ENCODE measurements at regions not wholly inside any gene's neighbourhood (a gene's known extent, or its start where the extent isn't known, plus 50 kb on each side); places are given as distances from the start of the nearest gene placed in this dataset.

- no peaks in the 10 kb centered on the region for H3K36me3 Mint-ChIP-seq (ENCODE audit: low read depth)
- H3K36me3 ChIP-seq (ENCODE audit: control insufficient read depth, insufficient read depth, low read length): no peaks in the 10 kb centered on the region
- H3K9ac ChIP-seq (ENCODE audit: extremely low read depth, low read length, poor library complexity, severe bottlenecking): no peak overlapping the region
- no peaks in the 10 kb centered on the region for H3K9me3 Mint-ChIP-seq
- WGBS, 2 experiments (ENCODE audit: insufficient coverage in 1 of 2, insufficient read length in 1 of 2): 88 to 93% methylated on average over 5 of the region's 5 CpGs
- no peak overlapping the region for H3K27ac Mint-ChIP-seq
- H3K27me3 ChIP-seq (ENCODE audit: control insufficient read depth, insufficient read depth, low read length, poor library complexity, severe bottlenecking): no peaks in the 10 kb centered on the region
- no peak overlapping the region for H3K27ac ChIP-seq (ENCODE audit: low read depth, low read length)
- H3K4me3 Mint-ChIP-seq: no peak overlapping the region
- no peaks in the 10 kb centered on the region for H3K27me3 Mint-ChIP-seq (ENCODE audit: insufficient read depth)
- no peaks in the 10 kb centered on the region for H3K4me1 Mint-ChIP-seq
- no peak overlapping the region for H3K4me3 ChIP-seq (ENCODE audit: low read length)
- TF ChIP-seq CTCF (conservative IDR thresholded peaks at IDR 0.05): no peak
- no peaks in the 10 kb centered on the region for H3K9me3 ChIP-seq (ENCODE audit: control insufficient read depth, low read length)
- no peak for DNase-seq
- no peaks in the 10 kb centered on the region for H3K4me1 ChIP-seq (ENCODE audit: control insufficient read depth, insufficient read depth, low read length)
These were observed 220.9 kb upstream of the CDC14C start for GRCh38 chr7:48703466-48703865.

- Histone ChIP-seq H3K36me3 (ENCODE audit: control insufficient read depth, insufficient read depth, low read length) (no peaks in the 10 kb centered on the region), H3K9ac (ENCODE audit: extremely low read depth, low read length, poor library complexity, severe bottlenecking) (no peak overlapping the region), H3K9me3 (ENCODE audit: control insufficient read depth, low read length) (no peaks in the 10 kb centered on the region), H3K4me3 (ENCODE audit: low read length) (no peak overlapping the region), H3K4me1 (ENCODE audit: control insufficient read depth, insufficient read depth, low read length) (no peaks in the 10 kb centered on the region), H3K27me3 (ENCODE audit: control insufficient read depth, insufficient read depth, low read length, poor library complexity, severe bottlenecking) (no peaks in the 10 kb centered on the region), H3K27ac (ENCODE audit: low read depth, low read length) (no peak overlapping the region)
- TF ChIP-seq CTCF (conservative IDR thresholded peaks at IDR 0.05): no peak
- Mint-ChIP-seq H3K27me3 (ENCODE audit: insufficient read depth) (no peaks in the 10 kb centered on the region), H3K4me1 (peaks cover 4% of the 10 kb centered on the region), H3K36me3 (ENCODE audit: low read depth) (no peaks in the 10 kb centered on the region), H3K9me3 (no peaks in the 10 kb centered on the region), H3K27ac (no peak overlapping the region), H3K4me3 (no peak overlapping the region)
- 69 to 73% methylated on average over 4 of the region's 4 CpGs for WGBS, 2 experiments (ENCODE audit: insufficient coverage in 1 of 2, insufficient read length in 1 of 2)
- no peak for DNase-seq
These were observed 216.2 kb upstream of the CDC14C start for GRCh38 chr7:48708122-48708521.

- no peaks in the 10 kb centered on the region for H3K36me3 Mint-ChIP-seq (ENCODE audit: low read depth)
- H3K27ac ChIP-seq (ENCODE audit: low read depth, low read length): peak overlapping the region; percentile 24
- 46 to 60% methylated on average over 7 of the region's 7 CpGs for WGBS, 2 experiments (ENCODE audit: insufficient coverage in 1 of 2, insufficient read length in 1 of 2)
These were observed 215.7 kb upstream of the CDC14C start for GRCh38 chr7:48708635-48709034.

More at GRCh38 chr7:48708635-48709034, 215.7 kb upstream of the CDC14C start:
- H3K9me3 ChIP-seq (ENCODE audit: control insufficient read depth, low read length): no peaks in the 10 kb centered on the region
- Mint-ChIP-seq H3K9me3 (no peaks in the 10 kb centered on the region), H3K4me3 (no peak overlapping the region), H3K27me3 (ENCODE audit: insufficient read depth) (no peaks in the 10 kb centered on the region), H3K27ac (no peak overlapping the region), H3K4me1 (peaks cover 4% of the 10 kb centered on the region)
- H3K4me3 ChIP-seq (ENCODE audit: low read length): no peak overlapping the region
- H3K27me3 ChIP-seq (ENCODE audit: control insufficient read depth, insufficient read depth, low read length, poor library complexity, severe bottlenecking): no peaks in the 10 kb centered on the region
- no peaks in the 10 kb centered on the region for H3K36me3 ChIP-seq (ENCODE audit: control insufficient read depth, insufficient read depth, low read length)
- H3K9ac ChIP-seq (ENCODE audit: extremely low read depth, low read length, poor library complexity, severe bottlenecking): no peak overlapping the region
- DNase-seq: peak; percentile 70
- no peaks in the 10 kb centered on the region for H3K4me1 ChIP-seq (ENCODE audit: control insufficient read depth, insufficient read depth, low read length)
- no peak for TF ChIP-seq CTCF (conservative IDR thresholded peaks at IDR 0.05)

Data from endodermal cell (in vitro differentiated cells).